ENCODE measurements at regions not wholly inside any gene's neighbourhood (a gene's known extent, or its start where the extent isn't known, plus 50 kb on each side); places are given as distances from the start of the nearest gene placed in this dataset.

- DNase-seq, result no peak
- no peak for ATAC-seq (ENCODE audit: low read depth)
- peaks cover 1% of the 10 kb centered on the region for H3K9me3 Mint-ChIP-seq
- no peak overlapping the region for H3K4me3 Mint-ChIP-seq
- POLR2A ChIA-PET, result no interaction called here
- peaks cover 11% of the 10 kb centered on the region for H3K4me1 Mint-ChIP-seq
- H3K27ac Mint-ChIP-seq, result no peak overlapping the region
- no peaks in the 10 kb centered on the region for H3K36me3 Mint-ChIP-seq
- peaks cover 40% of the 10 kb centered on the region for H3K27me3 Mint-ChIP-seq
Measured at GRCh38 chr2:19471491-19471890, 113.1 kb upstream of the OSR1 start.

- Mint-ChIP-seq H3K36me3 (no peaks in the 10 kb centered on the region), H3K9me3 (peaks cover 1% of the 10 kb centered on the region), H3K27me3 (peaks cover 9% of the 10 kb centered on the region), H3K27ac (no peak overlapping the region), H3K4me3 (no peak overlapping the region), H3K4me1 (no peaks in the 10 kb centered on the region)
- no peak for DNase-seq
- POLR2A ChIA-PET, result no interaction called here
- no peak for ATAC-seq (ENCODE audit: low read depth)
Measured at GRCh38 chr2:19465978-19466377, 107.6 kb upstream of the OSR1 start.

GRCh38 chr2:19462256-19462645 is 103.8 kb upstream of the OSR1 start:
- POLR2A ChIA-PET, result no interaction called here
- peaks cover 8% of the 10 kb centered on the region for H3K27me3 Mint-ChIP-seq
- no peaks in the 10 kb centered on the region for H3K4me1 Mint-ChIP-seq
- no peaks in the 10 kb centered on the region for H3K36me3 Mint-ChIP-seq
- H3K27ac Mint-ChIP-seq, result no peak overlapping the region
- H3K9me3 Mint-ChIP-seq, result no peaks in the 10 kb centered on the region
- no peak overlapping the region for H3K4me3 Mint-ChIP-seq
- ATAC-seq (ENCODE audit: low read depth) (no peak), DNase-seq (no peak)

GRCh38 chr2:19461504-19462255 is 103.3 kb upstream of the OSR1 start:
- no peak for DNase-seq
- no peaks in the 10 kb centered on the region for H3K36me3 Mint-ChIP-seq
- no peak for ATAC-seq (ENCODE audit: low read depth)
- POLR2A ChIA-PET, result no interaction called here
- H3K27ac Mint-ChIP-seq, result no peak overlapping the region
- H3K27me3 Mint-ChIP-seq, result peaks cover 7% of the 10 kb centered on the region
- H3K4me1 Mint-ChIP-seq, result no peaks in the 10 kb centered on the region
- no peak overlapping the region for H3K4me3 Mint-ChIP-seq
- H3K9me3 Mint-ChIP-seq, result no peaks in the 10 kb centered on the region

GRCh38 chr2:19460761-19461160 is 102.3 kb upstream of the OSR1 start:
- H3K4me1 Mint-ChIP-seq, result no peaks in the 10 kb centered on the region

GRCh38 chr2:19458427-19459003 is 100.1 kb upstream of the OSR1 start:
- H3K4me1 Mint-ChIP-seq, result no peaks in the 10 kb centered on the region
- no peaks in the 10 kb centered on the region for H3K9me3 Mint-ChIP-seq
- H3K36me3 Mint-ChIP-seq, result no peaks in the 10 kb centered on the region
- no peak overlapping the region for H3K4me3 Mint-ChIP-seq
- ATAC-seq (ENCODE audit: low read depth) (no peak), DNase-seq (no peak)
- POLR2A ChIA-PET, result no interaction called here
- H3K27ac Mint-ChIP-seq, result no peak overlapping the region
- peaks cover 6% of the 10 kb centered on the region for H3K27me3 Mint-ChIP-seq

More at GRCh38 chr2:19460761-19461160, 102.3 kb upstream of the OSR1 start:
- no peaks in the 10 kb centered on the region for H3K36me3 Mint-ChIP-seq
- POLR2A ChIA-PET, result no interaction called here
- H3K9me3 Mint-ChIP-seq, result no peaks in the 10 kb centered on the region
- H3K27ac Mint-ChIP-seq, result no peak overlapping the region
- no peak overlapping the region for H3K4me3 Mint-ChIP-seq
- DNase-seq (no peak), ATAC-seq (ENCODE audit: low read depth) (no peak)
- H3K27me3 Mint-ChIP-seq, result peaks cover 6% of the 10 kb centered on the region

GRCh38 chr2:19457809-19458208 is 99.4 kb upstream of the OSR1 start:
- POLR2A ChIA-PET, result no interaction called here
- no peaks in the 10 kb centered on the region for H3K9me3 Mint-ChIP-seq
- no peak for ATAC-seq (ENCODE audit: low read depth)
- DNase-seq, result no peak
- no peaks in the 10 kb centered on the region for H3K36me3 Mint-ChIP-seq
- H3K27me3 Mint-ChIP-seq, result peaks cover 6% of the 10 kb centered on the region
- no peaks in the 10 kb centered on the region for H3K4me1 Mint-ChIP-seq
- H3K27ac Mint-ChIP-seq, result no peak overlapping the region
- H3K4me3 Mint-ChIP-seq, result no peak overlapping the region

GRCh38 chr2:19456705-19457309 is 98.4 kb upstream of the OSR1 start:
- Mint-ChIP-seq H3K36me3 (no peaks in the 10 kb centered on the region), H3K4me1 (no peaks in the 10 kb centered on the region), H3K27ac (no peak overlapping the region), H3K9me3 (no peaks in the 10 kb centered on the region), H3K4me3 (no peak overlapping the region), H3K27me3 (peaks cover 5% of the 10 kb centered on the region)
- POLR2A ChIA-PET, result no interaction called here
- DNase-seq (no peak), ATAC-seq (ENCODE audit: low read depth) (no peak)

- Mint-ChIP-seq H3K4me3 (no peak overlapping the region), H3K9me3 (no peaks in the 10 kb centered on the region), H3K36me3 (no peaks in the 10 kb centered on the region), H3K4me1 (no peaks in the 10 kb centered on the region), H3K27me3 (peaks cover 3% of the 10 kb centered on the region), H3K27ac (no peak overlapping the region)
- no peak for DNase-seq
- no peak for ATAC-seq (ENCODE audit: low read depth)
- POLR2A ChIA-PET, result no interaction called here
Measured at GRCh38 chr2:19454125-19454524, 95.7 kb upstream of the OSR1 start.

GRCh38 chr2:19442731-19443130 is 84.3 kb upstream of the OSR1 start:
- peaks cover 6% of the 10 kb centered on the region for H3K9me3 Mint-ChIP-seq
- ATAC-seq (ENCODE audit: low read depth) (no peak), DNase-seq (no peak)
- H3K27ac Mint-ChIP-seq, result no peak overlapping the region
- H3K4me3 Mint-ChIP-seq, result no peak overlapping the region
- POLR2A ChIA-PET, result no interaction called here
- H3K27me3 Mint-ChIP-seq, result no peaks in the 10 kb centered on the region
- no peaks in the 10 kb centered on the region for H3K4me1 Mint-ChIP-seq
- H3K36me3 Mint-ChIP-seq, result no peaks in the 10 kb centered on the region

GRCh38 chr2:19439081-19439480 is 80.7 kb upstream of the OSR1 start:
- POLR2A ChIA-PET, result no interaction called here
- Mint-ChIP-seq H3K4me1 (no peaks in the 10 kb centered on the region), H3K4me3 (no peak overlapping the region), H3K27ac (no peak overlapping the region), H3K36me3 (no peaks in the 10 kb centered on the region), H3K9me3 (no peaks in the 10 kb centered on the region), H3K27me3 (peaks cover 5% of the 10 kb centered on the region)
- ATAC-seq (ENCODE audit: low read depth) (no peak), DNase-seq (no peak)

GRCh38 chr2:19435815-19436214 is 77.4 kb upstream of the OSR1 start:
- DNase-seq (no peak), ATAC-seq (ENCODE audit: low read depth) (no peak)
- no peaks in the 10 kb centered on the region for H3K9me3 Mint-ChIP-seq
- POLR2A ChIA-PET, result no interaction called here
- H3K27me3 Mint-ChIP-seq, result peaks cover 5% of the 10 kb centered on the region
- no peaks in the 10 kb centered on the region for H3K4me1 Mint-ChIP-seq
- H3K36me3 Mint-ChIP-seq, result no peaks in the 10 kb centered on the region
- no peak overlapping the region for H3K27ac Mint-ChIP-seq
- H3K4me3 Mint-ChIP-seq, result no peak overlapping the region

GRCh38 chr2:19434413-19434812 is 76.0 kb upstream of the OSR1 start:
- no peaks in the 10 kb centered on the region for H3K4me1 Mint-ChIP-seq
- no peaks in the 10 kb centered on the region for H3K36me3 Mint-ChIP-seq
- H3K27ac Mint-ChIP-seq, result no peak overlapping the region
- no peak overlapping the region for H3K4me3 Mint-ChIP-seq
- H3K27me3 Mint-ChIP-seq, result peaks cover 5% of the 10 kb centered on the region
- no peaks in the 10 kb centered on the region for H3K9me3 Mint-ChIP-seq
- ATAC-seq (ENCODE audit: low read depth), result no peak
- DNase-seq, result no peak
- POLR2A ChIA-PET, result no interaction called here

GRCh38 chr2:19426941-19427340 is 68.5 kb upstream of the OSR1 start:
- Mint-ChIP-seq H3K36me3 (no peaks in the 10 kb centered on the region), H3K27me3 (peaks cover 8% of the 10 kb centered on the region), H3K4me1 (no peaks in the 10 kb centered on the region), H3K27ac (no peak overlapping the region), H3K4me3 (no peak overlapping the region), H3K9me3 (no peaks in the 10 kb centered on the region)
- POLR2A ChIA-PET, result no interaction called here
- DNase-seq (no peak), ATAC-seq (ENCODE audit: low read depth) (no peak)
